Glutamatergic neuron (in vitro differentiated cells): ENCODE measurements at regions not wholly inside any gene's neighbourhood (a gene's known extent, or its start where the extent isn't known, plus 50 kb on each side); places are given as distances from the start of the nearest gene placed in this dataset.

Experiments used
- DNase-seq: peaks from one replicate; pipeline ENCODE4 v3.0.0; 2022
- H3K27ac Mint-ChIP-seq: one replicate; pipeline ENCODE4 v1.8.0; 2020; ENCODE audit warnings: mild to moderate bottlenecking, mixed read lengths, inconsistent platforms; ENCODE audit not compliant: unreplicated experiment
- H3K27me3 Mint-ChIP-seq: one replicate; pipeline ENCODE4 v1.8.0; 2020; ENCODE audit warnings: mild to moderate bottlenecking, moderate library complexity, mixed read lengths, inconsistent platforms; ENCODE audit not compliant: unreplicated experiment
- H3K36me3 Mint-ChIP-seq: one replicate; pipeline ENCODE4 v1.8.0; 2020; ENCODE audit warnings: mild to moderate bottlenecking, mixed read lengths, inconsistent platforms; ENCODE audit not compliant: unreplicated experiment
- H3K4me1 Mint-ChIP-seq: one replicate; pipeline ENCODE4 v1.8.0; 2020; ENCODE audit warnings: mild to moderate bottlenecking, low read depth, mixed read lengths, inconsistent platforms; ENCODE audit not compliant: unreplicated experiment
- H3K4me3 Mint-ChIP-seq: one replicate; pipeline ENCODE4 v1.8.0; 2020; ENCODE audit warnings: mild to moderate bottlenecking, mixed read lengths, inconsistent platforms; ENCODE audit not compliant: unreplicated experiment
- H3K9me3 Mint-ChIP-seq: one replicate; pipeline ENCODE4 v1.8.0; 2020; ENCODE audit warnings: mild to moderate bottlenecking, moderate library complexity, mixed read lengths, inconsistent platforms; ENCODE audit not compliant: unreplicated experiment
- TF ChIP-seq, protein P1 (sequence below): fragments of 200-600 bp; sonication (generic); IDR thresholded peaks from one replicate; pipeline ENCODE4 v1.5.0; 2021; ENCODE audit not compliant: partially characterized antibody, unreplicated experiment

DNA sequence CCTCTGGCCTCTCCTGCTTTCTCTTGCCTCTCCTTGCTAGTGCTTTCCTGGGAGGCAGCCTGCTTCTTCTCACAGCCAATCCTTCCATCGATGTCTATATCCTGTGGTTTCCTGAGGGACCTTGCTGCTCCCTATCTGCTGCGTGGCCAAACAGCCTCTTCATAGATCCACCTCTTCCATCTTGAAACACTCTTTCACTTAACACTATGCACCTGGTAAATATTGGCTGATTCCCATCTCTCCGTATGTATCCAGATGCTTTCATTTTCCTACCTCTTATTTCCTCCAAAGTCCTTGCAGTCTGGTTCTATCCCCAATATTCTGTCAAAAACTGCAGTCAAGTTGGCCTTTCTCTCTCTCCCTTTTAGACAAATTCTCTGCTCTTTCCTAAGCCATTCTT is 205.2 kb upstream of the CFAP20DC start:
- Mint-ChIP-seq H3K36me3 (no peaks in the 10 kb centered on the region), H3K4me1 (peaks cover 5% of the 10 kb centered on the region), H3K27me3 (peaks cover 2% of the 10 kb centered on the region), H3K27ac (no peak overlapping the region), H3K4me3 (no peak overlapping the region), H3K9me3 (peaks cover 2% of the 10 kb centered on the region)
- TF ChIP-seq, protein P1, sequence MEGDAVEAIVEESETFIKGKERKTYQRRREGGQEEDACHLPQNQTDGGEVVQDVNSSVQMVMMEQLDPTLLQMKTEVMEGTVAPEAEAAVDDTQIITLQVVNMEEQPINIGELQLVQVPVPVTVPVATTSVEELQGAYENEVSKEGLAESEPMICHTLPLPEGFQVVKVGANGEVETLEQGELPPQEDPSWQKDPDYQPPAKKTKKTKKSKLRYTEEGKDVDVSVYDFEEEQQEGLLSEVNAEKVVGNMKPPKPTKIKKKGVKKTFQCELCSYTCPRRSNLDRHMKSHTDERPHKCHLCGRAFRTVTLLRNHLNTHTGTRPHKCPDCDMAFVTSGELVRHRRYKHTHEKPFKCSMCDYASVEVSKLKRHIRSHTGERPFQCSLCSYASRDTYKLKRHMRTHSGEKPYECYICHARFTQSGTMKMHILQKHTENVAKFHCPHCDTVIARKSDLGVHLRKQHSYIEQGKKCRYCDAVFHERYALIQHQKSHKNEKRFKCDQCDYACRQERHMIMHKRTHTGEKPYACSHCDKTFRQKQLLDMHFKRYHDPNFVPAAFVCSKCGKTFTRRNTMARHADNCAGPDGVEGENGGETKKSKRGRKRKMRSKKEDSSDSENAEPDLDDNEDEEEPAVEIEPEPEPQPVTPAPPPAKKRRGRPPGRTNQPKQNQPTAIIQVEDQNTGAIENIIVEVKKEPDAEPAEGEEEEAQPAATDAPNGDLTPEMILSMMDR, result no peak
- DNase-seq, result no peak

DNA sequence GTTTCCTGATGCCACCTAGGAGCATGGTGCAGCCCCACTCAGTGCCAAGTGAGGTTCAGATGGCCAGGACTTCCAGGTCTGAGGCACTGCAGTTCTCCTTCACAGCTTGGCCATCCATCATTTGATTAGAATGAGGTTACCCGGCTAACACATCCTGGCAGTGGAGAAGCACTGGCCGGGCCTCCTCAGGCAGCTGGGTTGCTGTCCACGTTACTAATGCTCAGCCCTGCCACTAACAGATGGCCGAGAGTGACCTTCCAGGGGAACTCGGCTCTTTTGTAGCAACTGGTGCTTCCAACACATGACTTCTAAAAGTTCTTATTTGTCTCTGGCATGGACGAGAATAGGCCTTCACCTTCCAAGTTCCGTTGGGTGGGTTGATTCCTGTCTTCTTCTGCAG is 204.6 kb upstream of the CFAP20DC start:
- TF ChIP-seq, protein P1, result no peak
- Mint-ChIP-seq H3K27me3 (peaks cover 2% of the 10 kb centered on the region), H3K36me3 (no peaks in the 10 kb centered on the region)

DNA sequence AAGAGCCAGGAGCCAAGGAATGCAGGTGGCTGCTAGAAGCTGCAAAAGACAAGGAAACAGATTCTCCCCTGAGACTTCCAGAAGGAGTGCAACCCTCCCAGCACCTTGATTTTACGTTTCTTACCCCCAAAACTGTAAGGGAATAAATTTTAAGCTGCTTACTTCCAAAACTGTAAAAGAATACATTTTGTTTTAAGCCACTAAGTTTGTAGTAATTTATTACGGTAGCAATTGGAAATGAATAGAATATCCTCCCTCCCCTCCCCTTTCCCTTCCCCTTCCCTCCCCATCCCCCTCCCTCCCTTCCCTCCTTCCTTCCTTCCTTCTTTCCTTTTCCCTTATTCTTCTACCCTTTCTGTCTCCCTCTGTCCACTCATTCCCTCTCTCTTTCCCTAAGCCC is 203.7 kb upstream of the CFAP20DC start:
- no peaks in the 10 kb centered on the region for H3K36me3 Mint-ChIP-seq
- DNase-seq, result no peak
- peaks cover 5% of the 10 kb centered on the region for H3K4me1 Mint-ChIP-seq
- TF ChIP-seq, protein P1, result no peak
- H3K27me3 Mint-ChIP-seq, result peaks cover 2% of the 10 kb centered on the region
- peaks cover 2% of the 10 kb centered on the region for H3K9me3 Mint-ChIP-seq
- H3K4me3 Mint-ChIP-seq, result no peak overlapping the region
- H3K27ac Mint-ChIP-seq, result no peak overlapping the region

More for the DNA sequence above, 204.6 kb upstream of the CFAP20DC start:
- Mint-ChIP-seq H3K4me3 (no peak overlapping the region), H3K9me3 (peaks cover 2% of the 10 kb centered on the region), H3K4me1 (peaks cover 5% of the 10 kb centered on the region), H3K27ac (no peak overlapping the region)
- no peak for DNase-seq

DNA sequence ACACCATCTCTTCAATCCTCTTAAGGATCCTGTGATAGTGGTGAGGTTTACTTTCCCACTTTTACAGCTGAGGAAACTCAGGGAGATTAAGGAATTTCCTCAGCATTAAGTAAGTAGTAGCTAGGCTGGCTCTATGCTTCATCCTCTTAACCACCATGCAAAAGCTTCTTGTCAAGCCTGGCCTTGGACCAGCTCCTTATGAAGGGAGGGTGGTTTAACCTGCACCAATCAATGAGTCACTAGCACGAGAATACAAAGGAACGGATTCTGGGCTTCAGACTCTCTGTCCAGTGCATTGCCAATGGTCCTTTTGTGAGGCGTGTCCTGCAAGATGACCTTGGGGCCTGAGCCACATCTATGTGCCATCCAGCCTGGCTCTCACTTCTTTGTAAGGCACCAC is 202.0 kb upstream of the CFAP20DC start:
- TF ChIP-seq, protein P1, result no peak
- Mint-ChIP-seq H3K9me3 (peaks cover 2% of the 10 kb centered on the region), H3K4me3 (no peak overlapping the region), H3K27ac (no peak overlapping the region), H3K4me1 (no peaks in the 10 kb centered on the region), H3K27me3 (peaks cover 2% of the 10 kb centered on the region), H3K36me3 (no peaks in the 10 kb centered on the region)
- DNase-seq, result no peak

DNA sequence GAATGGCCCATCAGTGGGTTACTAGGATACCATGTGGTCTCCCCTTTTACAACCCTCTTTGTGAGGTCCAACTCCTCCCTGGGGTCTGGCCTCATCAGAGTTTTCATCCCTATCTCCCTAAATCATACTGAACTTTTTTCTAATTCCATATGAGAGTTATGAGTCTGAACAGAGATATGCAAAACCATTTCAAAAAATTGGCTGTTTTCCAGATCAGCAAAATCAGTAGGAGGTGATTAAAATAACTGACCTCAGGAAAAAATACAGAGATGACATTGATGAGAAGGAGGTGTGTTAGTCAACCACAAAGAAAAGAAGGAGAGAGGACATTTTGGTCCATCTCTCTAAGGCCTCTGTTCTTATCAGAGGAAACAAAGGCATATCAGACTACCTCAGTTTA is 200.8 kb upstream of the CFAP20DC start:
- no peak overlapping the region for H3K27ac Mint-ChIP-seq
- peaks cover 2% of the 10 kb centered on the region for H3K9me3 Mint-ChIP-seq
- H3K36me3 Mint-ChIP-seq, result no peaks in the 10 kb centered on the region
- TF ChIP-seq, protein P1, result no peak
- no peak for DNase-seq
- H3K27me3 Mint-ChIP-seq, result peaks cover 2% of the 10 kb centered on the region
- H3K4me3 Mint-ChIP-seq, result no peak overlapping the region
- no peaks in the 10 kb centered on the region for H3K4me1 Mint-ChIP-seq
